GM23338 (cell line): ENCODE measurements at regions not wholly inside any gene's neighbourhood (a gene's known extent, or its start where the extent isn't known, plus 50 kb on each side); places are given as distances from the start of the nearest gene placed in this dataset.
"Not testable (repeated sequence)": the region's sequence is repeated elsewhere in the genome, so short reads cannot be mapped to it uniquely, and the experiment has no call there.

Experiments used
- EZH2 ChIP-seq: fragments of 200-600 bp; sonication (generic); IDR thresholded peaks from one replicate; pipeline ENCODE4 v1.8.0; 2017; ENCODE audit warnings: antibody characterized with exemption, mild to moderate bottlenecking, low read depth; ENCODE audit not compliant: unreplicated experiment
- EZH2phosphoT487 ChIP-seq: fragments of 200-600 bp; sonication (generic); IDR thresholded peaks from one replicate; pipeline ENCODE4 v1.8.1; 2018; ENCODE audit warnings: antibody characterized with exemption; ENCODE audit not compliant: unreplicated experiment
- JUNB ChIP-seq: IDR thresholded peaks from one replicate; pipeline ENCODE4 v1.6.1; 2016; ENCODE audit warnings: antibody characterized with exemption; ENCODE audit not compliant: unreplicated experiment
- POLR2AphosphoS5 ChIP-seq: IDR thresholded peaks from 2 replicates; pipeline ENCODE4 v1.6.1; 2016; ENCODE audit warnings: antibody characterized with exemption, low read depth
- REST ChIP-seq: IDR thresholded peaks from one replicate; pipeline ENCODE4 v1.6.1; 2018; ENCODE audit warnings: antibody characterized with exemption; ENCODE audit not compliant: unreplicated experiment
- TF ChIP-seq, protein P1 (sequence below), 2 experiments: fragments of 200-600 bp in 1 of 2; sonication (generic) in 1 of 2; conservative IDR thresholded peaks; 2 replicates each; pipeline versions ENCODE4 v1.5.1 to v1.6.1; 2016 to 2017; ENCODE audit warnings: antibody characterized with exemption in 2 of 2, low read depth in 2 of 2, mild to moderate bottlenecking in 2 of 2, moderate library complexity in 1 of 2

DNA sequence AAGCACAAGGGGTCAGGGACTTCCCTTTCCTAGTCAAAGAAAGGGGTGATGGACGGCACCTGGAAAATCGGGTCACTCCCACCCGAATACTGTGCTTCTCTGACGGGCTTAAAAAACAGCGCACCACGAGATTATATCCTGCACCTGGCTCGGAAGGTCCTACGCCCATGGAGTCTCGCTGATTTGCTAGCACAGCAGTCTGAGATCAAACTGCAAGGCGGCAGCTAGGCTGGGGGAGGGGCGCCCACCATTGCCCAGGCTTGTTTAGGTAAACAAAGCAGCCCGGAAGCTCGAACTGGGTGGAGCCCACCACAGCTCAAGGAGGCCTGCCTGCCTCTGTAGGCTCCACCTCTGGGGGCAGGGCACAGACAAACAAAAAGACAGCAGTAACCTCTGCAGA is 375.5 kb downstream of the SI start:
- TF ChIP-seq, protein P1, sequence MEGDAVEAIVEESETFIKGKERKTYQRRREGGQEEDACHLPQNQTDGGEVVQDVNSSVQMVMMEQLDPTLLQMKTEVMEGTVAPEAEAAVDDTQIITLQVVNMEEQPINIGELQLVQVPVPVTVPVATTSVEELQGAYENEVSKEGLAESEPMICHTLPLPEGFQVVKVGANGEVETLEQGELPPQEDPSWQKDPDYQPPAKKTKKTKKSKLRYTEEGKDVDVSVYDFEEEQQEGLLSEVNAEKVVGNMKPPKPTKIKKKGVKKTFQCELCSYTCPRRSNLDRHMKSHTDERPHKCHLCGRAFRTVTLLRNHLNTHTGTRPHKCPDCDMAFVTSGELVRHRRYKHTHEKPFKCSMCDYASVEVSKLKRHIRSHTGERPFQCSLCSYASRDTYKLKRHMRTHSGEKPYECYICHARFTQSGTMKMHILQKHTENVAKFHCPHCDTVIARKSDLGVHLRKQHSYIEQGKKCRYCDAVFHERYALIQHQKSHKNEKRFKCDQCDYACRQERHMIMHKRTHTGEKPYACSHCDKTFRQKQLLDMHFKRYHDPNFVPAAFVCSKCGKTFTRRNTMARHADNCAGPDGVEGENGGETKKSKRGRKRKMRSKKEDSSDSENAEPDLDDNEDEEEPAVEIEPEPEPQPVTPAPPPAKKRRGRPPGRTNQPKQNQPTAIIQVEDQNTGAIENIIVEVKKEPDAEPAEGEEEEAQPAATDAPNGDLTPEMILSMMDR (conservative IDR thresholded peaks at IDR 0.05; ENCODE audit: low read depth in 2 of 2): not testable (repeated sequence)
- not testable (repeated sequence) for TF ChIP-seq REST, EZH2, POLR2AphosphoS5, JUNB, EZH2phosphoT487
